Muscle layer of colon (tissue), 2 donors: ENCODE measurements at regions not wholly inside any gene's neighbourhood (a gene's known extent, or its start where the extent isn't known, plus 50 kb on each side); places are given as distances from the start of the nearest gene placed in this dataset.
"Not testable (repeated sequence)": the region's sequence is repeated elsewhere in the genome, so short reads cannot be mapped to it uniquely, and the experiment has no call there.

Experiments
- H3K27ac ChIP-seq: one replicate; pipeline ENCODE4 v1.7.0; 2013; ENCODE audit warnings: low read depth, mild to moderate bottlenecking, low read length, moderate library complexity
- H3K27me3 ChIP-seq, 2 donors: one replicate each; pipeline ENCODE4 v1.7.0; 2013; ENCODE audit warnings: low read length in 2 of 2, mild to moderate bottlenecking in 2 of 2; ENCODE audit not compliant: insufficient read depth in 2 of 2, control insufficient read depth in 1 of 2
- H3K36me3 ChIP-seq: one replicate; pipeline ENCODE4 v1.7.0; 2013; ENCODE audit warnings: mild to moderate bottlenecking, low read length; ENCODE audit not compliant: insufficient read depth
- H3K4me1 ChIP-seq: one replicate; pipeline ENCODE4 v1.7.0; 2013; ENCODE audit warnings: mild to moderate bottlenecking, low read length; ENCODE audit not compliant: insufficient read depth
- H3K4me3 ChIP-seq, 2 donors: one replicate each; pipeline ENCODE4 v1.7.0; 2013; ENCODE audit warnings: low read length in 2 of 2, low read depth in 1 of 2, mild to moderate bottlenecking in 1 of 2, moderate library complexity in 1 of 2
- H3K9ac ChIP-seq: one replicate; pipeline ENCODE4 v1.7.0; 2013; ENCODE audit warnings: low read length
- H3K9me3 ChIP-seq: one replicate; pipeline ENCODE4 v1.7.0; 2013; ENCODE audit warnings: mild to moderate bottlenecking, low read length
- donor health status: abdominal sarcoma.
- donor health status: Adenocarcinoma of cecum.

DNA sequence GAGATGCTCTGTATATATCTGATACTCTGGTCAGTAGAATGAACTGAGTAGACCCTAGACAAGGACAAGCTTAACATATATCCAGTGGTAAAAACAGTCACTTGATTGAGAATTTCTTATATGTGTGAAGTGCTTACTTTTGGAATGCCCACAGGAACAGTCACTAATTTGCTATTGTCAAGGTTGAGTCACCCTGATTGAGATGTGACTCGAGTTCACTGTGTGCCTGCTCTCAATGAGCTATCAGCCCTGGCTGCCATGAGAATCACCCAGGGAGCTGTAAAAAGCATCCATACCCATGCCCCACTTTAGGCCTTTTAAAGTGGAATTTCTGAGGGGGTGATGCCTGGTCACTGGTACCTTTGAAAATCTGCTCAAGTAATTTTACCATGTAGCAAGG lies 283.7 kb downstream of the SUCLG1 start:
- H3K4me3 ChIP-seq, result no peak overlapping the region
- no peaks in the 10 kb centered on the region for H3K36me3 ChIP-seq
- no peak overlapping the region for H3K27ac ChIP-seq
- H3K27me3 ChIP-seq, result no peaks in the 10 kb centered on the region
- H3K4me1 ChIP-seq, result no peaks in the 10 kb centered on the region
- no peaks in the 10 kb centered on the region for H3K9me3 ChIP-seq
- H3K9ac ChIP-seq, result no peak overlapping the region

DNA sequence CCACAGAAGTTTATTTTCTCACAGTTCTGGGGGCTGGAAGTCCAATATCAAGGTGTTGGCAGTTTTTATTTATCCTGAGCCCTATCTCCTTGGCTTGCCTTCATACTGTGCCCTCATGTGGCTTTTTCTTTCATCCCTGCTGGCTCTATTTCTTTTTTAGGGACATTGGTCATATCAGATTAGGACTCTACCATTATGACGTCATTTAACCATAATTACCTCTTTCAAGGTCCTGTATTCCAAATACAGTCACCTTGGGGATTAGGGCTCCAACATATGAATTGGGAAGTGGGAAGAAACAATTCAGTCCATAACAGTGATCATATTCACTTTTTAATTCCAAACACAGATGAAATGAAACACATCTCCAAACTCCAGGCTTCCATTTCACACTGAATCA lies 286.0 kb downstream of the SUCLG1 start:
- Histone ChIP-seq H3K4me3 (no peak overlapping the region), H3K9ac (no peak overlapping the region), H3K27me3 (no peaks in the 10 kb centered on the region), H3K9me3 (no peaks in the 10 kb centered on the region), H3K4me1 (no peaks in the 10 kb centered on the region), H3K36me3 (no peaks in the 10 kb centered on the region), H3K27ac (no peak overlapping the region)

DNA sequence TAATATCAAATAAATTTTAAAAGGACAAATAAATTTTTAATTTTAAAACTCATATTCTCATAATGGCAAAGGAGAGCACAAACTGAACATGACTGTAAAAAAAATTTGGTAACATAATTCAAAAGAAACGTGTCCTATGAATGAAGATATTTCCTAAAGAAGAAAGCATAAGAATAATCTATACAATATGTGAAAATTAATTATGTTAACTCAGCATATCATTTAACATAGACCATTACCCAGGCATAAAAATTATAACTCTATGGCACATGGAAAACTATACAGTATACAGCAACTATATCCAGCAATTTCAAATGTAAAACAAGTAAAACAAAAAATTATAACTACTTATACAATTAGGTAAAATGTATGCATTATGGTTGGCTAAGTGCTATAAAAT lies 288.1 kb downstream of the SUCLG1 start:
- Histone ChIP-seq H3K9ac (no peak overlapping the region), H3K27me3 (no peaks in the 10 kb centered on the region), H3K9me3 (no peaks in the 10 kb centered on the region), H3K4me1 (no peaks in the 10 kb centered on the region), H3K27ac (no peak overlapping the region), H3K4me3 (no peak overlapping the region), H3K36me3 (no peaks in the 10 kb centered on the region)

- no peak overlapping the region for H3K4me3 ChIP-seq
- no peaks in the 10 kb centered on the region for H3K27me3 ChIP-seq
- H3K36me3 ChIP-seq, result no peaks in the 10 kb centered on the region
- H3K9ac ChIP-seq, result no peak overlapping the region
- H3K27ac ChIP-seq, result no peak overlapping the region
- no peaks in the 10 kb centered on the region for H3K4me1 ChIP-seq
- no peaks in the 10 kb centered on the region for H3K9me3 ChIP-seq
These were observed 289.2 kb downstream of the SUCLG1 start for GRCh38 chr2:84169871-84170270.

- H3K36me3 ChIP-seq, H3K4me1 ChIP-seq, H3K4me3 ChIP-seq, H3K27ac ChIP-seq, H3K27me3 ChIP-seq, H3K9ac ChIP-seq, H3K9me3 ChIP-seq: not testable (repeated sequence)
These were observed 290.5 kb downstream of the SUCLG1 start for GRCh38 chr2:84168552-84168951.

- Histone ChIP-seq H3K27ac (no peak overlapping the region), H3K27me3 (no peaks in the 10 kb centered on the region), H3K4me1 (no peaks in the 10 kb centered on the region), H3K9ac (no peak overlapping the region), H3K9me3 (no peaks in the 10 kb centered on the region), H3K36me3 (no peaks in the 10 kb centered on the region), H3K4me3 (no peak overlapping the region)
These were observed 293.8 kb downstream of the SUCLG1 start for GRCh38 chr2:84165256-84165655.

DNA sequence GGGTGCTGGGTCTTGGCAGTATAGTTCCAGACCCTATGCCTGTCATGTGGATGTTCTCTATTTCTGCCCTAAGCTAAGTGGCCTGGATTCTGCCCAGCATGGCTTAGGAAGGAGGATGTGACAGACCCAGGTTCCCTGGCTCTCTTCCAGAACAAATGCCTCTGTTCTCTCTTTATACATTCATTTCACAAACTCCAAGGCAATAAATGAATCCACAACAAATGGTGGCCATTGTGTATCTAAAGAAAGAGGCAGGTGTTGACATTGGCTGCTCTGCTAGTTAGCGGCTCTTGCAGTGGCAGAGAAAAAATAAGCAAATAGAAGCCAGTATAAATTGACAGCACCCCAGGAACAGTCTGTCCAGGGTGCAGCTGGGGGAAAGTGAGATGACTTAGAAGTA lies 298.6 kb downstream of the SUCLG1 start:
- H3K4me1 ChIP-seq, result no peaks in the 10 kb centered on the region
- H3K36me3 ChIP-seq, result no peaks in the 10 kb centered on the region
- H3K27me3 ChIP-seq, result no peaks in the 10 kb centered on the region
- no peak overlapping the region for H3K27ac ChIP-seq
- no peak overlapping the region for H3K4me3 ChIP-seq
- H3K9ac ChIP-seq, result no peak overlapping the region
- H3K9me3 ChIP-seq, result no peaks in the 10 kb centered on the region

DNA sequence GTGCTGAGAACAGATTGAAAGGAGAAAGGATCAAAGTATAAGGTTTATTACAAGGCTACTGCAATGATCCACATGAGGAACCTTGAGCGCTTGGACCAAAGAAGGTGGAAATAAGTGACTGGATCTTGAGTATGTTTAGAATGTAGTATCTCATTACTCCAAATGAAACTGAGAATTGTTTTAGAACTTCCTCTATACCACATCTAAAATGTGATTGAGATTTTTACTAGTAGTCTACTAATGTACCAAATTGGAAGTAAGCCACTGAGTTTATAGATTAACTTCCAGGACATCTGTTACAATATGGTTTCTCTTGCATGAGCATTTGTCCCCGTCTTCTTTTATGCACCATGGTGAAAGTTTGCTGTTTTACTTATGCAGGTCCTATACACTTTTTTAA lies 300.5 kb downstream of the SUCLG1 start:
- Histone ChIP-seq H3K36me3 (no peaks in the 10 kb centered on the region), H3K27me3 (no peaks in the 10 kb centered on the region), H3K9me3 (no peaks in the 10 kb centered on the region), H3K9ac (no peak overlapping the region), H3K4me3 (no peak overlapping the region), H3K27ac (no peak overlapping the region), H3K4me1 (no peaks in the 10 kb centered on the region)

DNA sequence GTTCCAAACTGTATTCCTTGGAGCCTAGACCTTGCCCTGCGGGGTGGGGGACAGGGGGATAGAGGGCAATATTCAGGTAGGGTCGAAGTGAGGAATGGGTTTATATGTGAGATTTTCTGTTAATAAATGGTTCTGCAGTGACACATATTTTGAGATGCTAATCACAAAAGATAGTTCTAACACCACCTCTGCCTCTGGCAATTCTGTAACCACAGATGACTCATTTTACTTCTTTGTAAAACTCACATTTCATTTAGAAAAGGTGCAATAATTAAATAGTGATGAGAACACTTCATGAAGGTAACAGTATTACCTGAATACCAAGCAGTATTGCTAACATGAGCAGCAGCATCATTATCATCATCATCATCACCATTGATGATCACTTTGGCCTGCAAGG lies 306.6 kb downstream of the SUCLG1 start:
- H3K27ac ChIP-seq, result no peak overlapping the region
- no peaks in the 10 kb centered on the region for H3K4me1 ChIP-seq
- H3K27me3 ChIP-seq, result no peaks in the 10 kb centered on the region
- no peaks in the 10 kb centered on the region for H3K36me3 ChIP-seq
- H3K9ac ChIP-seq, result no peak overlapping the region
- H3K9me3 ChIP-seq, result no peaks in the 10 kb centered on the region
- no peak overlapping the region for H3K4me3 ChIP-seq

GRCh38 chr2:84144345-84144744 lies 314.7 kb downstream of the SUCLG1 start:
- Histone ChIP-seq H3K27me3 (no peaks in the 10 kb centered on the region), H3K9me3 (no peaks in the 10 kb centered on the region), H3K4me3 (no peak overlapping the region), H3K27ac (no peak overlapping the region), H3K36me3 (no peaks in the 10 kb centered on the region), H3K4me1 (no peaks in the 10 kb centered on the region), H3K9ac (no peak overlapping the region)

DNA sequence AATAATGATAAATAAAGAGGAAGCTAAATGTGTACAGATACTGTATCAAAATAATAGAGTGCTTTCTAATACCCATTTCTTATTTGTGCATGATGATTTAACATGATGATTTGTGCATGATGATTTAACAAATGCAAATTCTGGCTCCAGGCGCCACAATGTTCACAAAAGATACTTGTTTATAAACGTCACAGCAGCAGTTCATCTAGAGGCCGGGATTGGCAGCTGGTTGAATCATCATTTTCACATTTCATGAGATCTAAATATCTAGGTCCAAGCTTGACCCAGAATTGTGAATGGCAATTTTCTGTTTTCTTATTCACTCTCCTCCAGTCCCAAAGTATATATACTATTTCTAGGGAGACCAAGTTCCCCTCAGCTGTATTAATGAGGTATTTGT lies 322.0 kb downstream of the SUCLG1 start:
- no peaks in the 10 kb centered on the region for H3K36me3 ChIP-seq
- no peaks in the 10 kb centered on the region for H3K4me1 ChIP-seq
- no peaks in the 10 kb centered on the region for H3K9me3 ChIP-seq
- H3K27ac ChIP-seq, result no peak overlapping the region
- H3K9ac ChIP-seq, result no peak overlapping the region
- no peak overlapping the region for H3K4me3 ChIP-seq
- no peaks in the 10 kb centered on the region for H3K27me3 ChIP-seq

DNA sequence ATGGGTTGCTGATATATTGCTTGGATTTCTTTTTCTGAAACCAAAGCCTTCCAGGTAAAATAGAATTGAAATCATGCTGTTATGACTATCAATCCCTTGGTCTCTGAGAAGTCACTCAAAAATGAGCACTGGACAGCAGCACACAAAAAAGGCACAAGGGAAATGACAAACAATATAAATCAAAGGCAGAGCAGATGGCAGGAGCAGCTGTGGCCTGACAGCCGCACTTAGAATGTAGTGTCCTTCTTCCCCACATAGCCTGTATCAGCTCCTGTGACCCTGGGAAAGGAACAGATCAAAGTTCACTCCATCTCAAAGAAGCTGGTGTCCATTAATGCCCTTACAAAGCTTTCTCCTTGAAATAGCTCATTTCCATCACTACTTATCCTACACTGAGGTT lies 326.7 kb downstream of the SUCLG1 start:
- no peak overlapping the region for H3K27ac ChIP-seq
- no peaks in the 10 kb centered on the region for H3K36me3 ChIP-seq
- no peaks in the 10 kb centered on the region for H3K27me3 ChIP-seq
- no peak overlapping the region for H3K4me3 ChIP-seq
- no peaks in the 10 kb centered on the region for H3K4me1 ChIP-seq
- no peak overlapping the region for H3K9ac ChIP-seq
- H3K9me3 ChIP-seq, result no peaks in the 10 kb centered on the region
